ENCODE measurements at regions not wholly inside any gene's neighbourhood (a gene's known extent, or its start where the extent isn't known, plus 50 kb on each side); places are given as distances from the start of the nearest gene placed in this dataset.
"Not testable (repeated sequence)": the region's sequence is repeated elsewhere in the genome, so short reads cannot be mapped to it uniquely, and the experiment has no call there.

GRCh38 chr3:87793337-87793877, 265.4 kb downstream of the CGGBP1 start:
- DNase-seq (ENCODE audit: low read depth), result no peak

GRCh38 chr3:87792534-87793336, 266.1 kb downstream of the CGGBP1 start, which contains the start of gene HTR1F:
TSS of gene HTR1F (plus strand) at chr3:87792706.
- no peak for DNase-seq (ENCODE audit: low read depth)

GRCh38 chr3:87792198-87792533, 266.6 kb downstream of the CGGBP1 start:
- no peak for DNase-seq (ENCODE audit: low read depth)

GRCh38 chr3:87791248-87792027, 267.4 kb downstream of the CGGBP1 start:
- DNase-seq (ENCODE audit: low read depth), result no peak

- DNase-seq (ENCODE audit: low read depth), result not testable (repeated sequence)
These were observed 269.8 kb downstream of the CGGBP1 start for GRCh38 chr3:87789049-87789448.

GRCh38 chr3:87788516-87788915, 270.3 kb downstream of the CGGBP1 start:
- DNase-seq (ENCODE audit: low read depth), result no peak

- no peak for DNase-seq (ENCODE audit: low read depth)
These were observed 278.0 kb downstream of the CGGBP1 start for GRCh38 chr3:87780811-87781210.

GRCh38 chr3:87778876-87779275, 279.9 kb downstream of the CGGBP1 start:
- DNase-seq (ENCODE audit: low read depth), result no peak

GRCh38 chr3:87771337-87772192, 287.2 kb downstream of the CGGBP1 start:
- peak; percentile 8 for DNase-seq (ENCODE audit: low read depth)

- no peak for DNase-seq (ENCODE audit: low read depth)
These were observed 292.1 kb downstream of the CGGBP1 start for GRCh38 chr3:87766721-87767120.

- DNase-seq (ENCODE audit: low read depth), result no peak
These were observed 293.5 kb downstream of the CGGBP1 start for GRCh38 chr3:87765256-87765655.

- no peak for DNase-seq (ENCODE audit: low read depth)
These were observed 297.0 kb downstream of the CGGBP1 start for GRCh38 chr3:87761795-87762194.

GRCh38 chr3:87761341-87761740, 297.5 kb downstream of the CGGBP1 start:
- DNase-seq (ENCODE audit: low read depth), result no peak

GRCh38 chr3:87756616-87757015, 302.2 kb downstream of the CGGBP1 start:
- DNase-seq (ENCODE audit: low read depth), result no peak

GRCh38 chr3:87755852-87756251, 303.0 kb downstream of the CGGBP1 start:
- no peak for DNase-seq (ENCODE audit: low read depth)

GRCh38 chr3:87742250-87742649, 316.6 kb downstream of the CGGBP1 start:
- no peak for DNase-seq (ENCODE audit: low read depth)

- DNase-seq (ENCODE audit: low read depth), result not testable (repeated sequence)
These were observed 317.9 kb downstream of the CGGBP1 start for GRCh38 chr3:87740894-87741293.

- DNase-seq (ENCODE audit: low read depth), result not testable (repeated sequence)
These were observed 321.0 kb downstream of the CGGBP1 start for GRCh38 chr3:87737817-87738216.

- no peak for DNase-seq (ENCODE audit: low read depth)
These were observed 325.0 kb downstream of the CGGBP1 start for GRCh38 chr3:87733671-87734367.

- no peak for DNase-seq (ENCODE audit: low read depth)
These were observed 326.5 kb downstream of the CGGBP1 start for GRCh38 chr3:87732294-87732693.

GRCh38 chr3:87727783-87728182, 331.0 kb downstream of the CGGBP1 start:
- no peak for DNase-seq (ENCODE audit: low read depth)
